ENCODE measurements at regions not wholly inside any gene's neighbourhood (a gene's known extent, or its start where the extent isn't known, plus 50 kb on each side); places are given as distances from the start of the nearest gene placed in this dataset.
"Not testable (repeated sequence)": the region's sequence is repeated elsewhere in the genome, so short reads cannot be mapped to it uniquely, and the experiment has no call there.

DNA sequence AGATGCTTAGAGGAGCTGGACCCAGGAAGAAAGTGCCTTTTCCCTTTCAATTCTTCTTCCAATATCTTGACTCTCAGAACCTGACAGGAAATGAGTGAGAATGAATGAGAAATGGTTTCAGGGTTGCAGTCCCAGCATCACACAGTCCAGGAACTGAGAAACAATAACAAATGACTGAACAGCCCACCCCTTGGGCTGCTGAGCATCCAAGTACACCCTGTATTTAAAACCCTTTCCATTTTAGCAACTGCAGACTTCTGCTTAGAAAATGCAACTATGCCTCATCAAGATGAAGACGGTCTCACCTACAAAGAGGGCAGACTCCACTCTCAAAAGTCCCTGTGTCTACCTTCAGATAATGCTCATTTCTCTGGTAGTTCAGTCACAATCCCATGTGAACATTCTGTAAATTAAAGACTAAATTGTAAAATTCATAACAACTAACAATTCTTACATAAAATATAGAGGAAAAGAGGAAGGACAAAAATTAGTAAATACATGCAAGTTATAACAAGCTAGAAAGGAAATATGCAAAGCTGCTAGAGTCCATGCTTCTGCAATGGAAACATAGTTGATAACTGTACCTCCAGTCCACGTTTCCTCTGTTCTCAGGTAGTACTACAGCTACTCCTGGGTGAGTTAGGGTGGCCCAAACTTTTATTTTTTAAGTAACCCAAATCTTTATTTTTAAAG is 316.5 kb downstream of the ICE1 start (continued):
- TF ChIP-seq, protein P1, sequence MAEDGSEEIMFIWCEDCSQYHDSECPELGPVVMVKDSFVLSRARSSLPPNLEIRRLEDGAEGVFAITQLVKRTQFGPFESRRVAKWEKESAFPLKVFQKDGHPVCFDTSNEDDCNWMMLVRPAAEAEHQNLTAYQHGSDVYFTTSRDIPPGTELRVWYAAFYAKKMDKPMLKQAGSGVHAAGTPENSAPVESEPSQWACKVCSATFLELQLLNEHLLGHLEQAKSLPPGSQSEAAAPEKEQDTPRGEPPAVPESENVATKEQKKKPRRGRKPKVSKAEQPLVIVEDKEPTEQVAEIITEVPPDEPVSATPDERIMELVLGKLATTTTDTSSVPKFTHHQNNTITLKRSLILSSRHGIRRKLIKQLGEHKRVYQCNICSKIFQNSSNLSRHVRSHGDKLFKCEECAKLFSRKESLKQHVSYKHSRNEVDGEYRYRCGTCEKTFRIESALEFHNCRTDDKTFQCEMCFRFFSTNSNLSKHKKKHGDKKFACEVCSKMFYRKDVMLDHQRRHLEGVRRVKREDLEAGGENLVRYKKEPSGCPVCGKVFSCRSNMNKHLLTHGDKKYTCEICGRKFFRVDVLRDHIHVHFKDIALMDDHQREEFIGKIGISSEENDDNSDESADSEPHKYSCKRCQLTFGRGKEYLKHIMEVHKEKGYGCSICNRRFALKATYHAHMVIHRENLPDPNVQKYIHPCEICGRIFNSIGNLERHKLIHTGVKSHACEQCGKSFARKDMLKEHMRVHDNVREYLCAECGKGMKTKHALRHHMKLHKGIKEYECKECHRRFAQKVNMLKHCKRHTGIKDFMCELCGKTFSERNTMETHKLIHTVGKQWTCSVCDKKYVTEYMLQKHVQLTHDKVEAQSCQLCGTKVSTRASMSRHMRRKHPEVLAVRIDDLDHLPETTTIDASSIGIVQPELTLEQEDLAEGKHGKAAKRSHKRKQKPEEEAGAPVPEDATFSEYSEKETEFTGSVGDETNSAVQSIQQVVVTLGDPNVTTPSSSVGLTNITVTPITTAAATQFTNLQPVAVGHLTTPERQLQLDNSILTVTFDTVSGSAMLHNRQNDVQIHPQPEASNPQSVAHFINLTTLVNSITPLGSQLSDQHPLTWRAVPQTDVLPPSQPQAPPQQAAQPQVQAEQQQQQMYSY (CRISPR knock-in tag; IDR thresholded peaks at IDR 0.05) = no peak
- TF ChIP-seq GRHL2 (CRISPR knock-in tag; IDR thresholded peaks at IDR 0.05; ENCODE audit: insufficient replicate concordance, severe bottlenecking) (no peak), CREB1 (CRISPR knock-in tag; IDR thresholded peaks at IDR 0.05) (no peak)

DNA sequence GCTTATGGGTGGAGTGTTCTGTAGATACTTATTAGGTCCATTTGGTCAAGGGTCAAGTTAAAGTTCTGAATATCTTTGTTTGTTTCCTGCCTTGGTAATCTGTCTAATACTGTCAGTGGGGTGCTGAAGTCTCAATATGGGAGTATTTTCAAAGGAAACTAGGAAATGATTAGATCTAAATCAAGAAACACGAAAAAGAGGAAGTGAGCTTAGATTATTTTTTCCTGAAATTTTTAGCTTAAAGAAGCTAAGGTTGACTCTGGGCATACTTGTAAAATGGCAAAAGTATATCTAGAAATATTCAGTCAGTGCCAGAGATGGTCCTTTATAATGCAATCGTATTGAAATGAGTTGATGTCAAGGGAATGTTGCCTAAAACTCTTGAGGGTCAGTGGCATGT is 313.5 kb downstream of the ICE1 start:
- ATAC-seq = no peak
- Mint-ChIP-seq H3K27ac (no peak overlapping the region), H3K4me1 (peaks cover 8% of the 10 kb centered on the region), H3K27me3 (ENCODE audit: low read depth) (no peaks in the 10 kb centered on the region; the same call in 1 of the 2 replicates), H3K9me3 (peaks cover 7% of the 10 kb centered on the region), H3K36me3 (no peaks in the 10 kb centered on the region), H3K4me3 (no peak overlapping the region)
- ChIA-PET CTCF (no interaction called here), POLR2A (no interaction called here)
- TF ChIP-seq GRHL2 (CRISPR knock-in tag; IDR thresholded peaks at IDR 0.05; ENCODE audit: insufficient replicate concordance, severe bottlenecking) (no peak), GABPB1 (CRISPR knock-in tag; IDR thresholded peaks at IDR 0.05) (no peak), ZNF263 (CRISPR knock-in tag; IDR thresholded peaks at IDR 0.05; ENCODE audit: low read depth) (no peak), SOX15 (CRISPR knock-in tag; IDR thresholded peaks at IDR 0.05) (no peak), OVOL2 (CRISPR knock-in tag; IDR thresholded peaks at IDR 0.05; ENCODE audit: borderline replicate concordance) (no peak), FOXK1 (CRISPR knock-in tag; IDR thresholded peaks at IDR 0.05) (no peak), ZNF423 (CRISPR knock-in tag; IDR thresholded peaks at IDR 0.05) (no peak), TP53 (CRISPR knock-in tag; IDR thresholded peaks at IDR 0.05) (no peak), TEAD4 (CRISPR knock-in tag; IDR thresholded peaks at IDR 0.05) (no peak), CREM (CRISPR knock-in tag; IDR thresholded peaks at IDR 0.05) (no peak), ZNF416 (CRISPR knock-in tag; IDR thresholded peaks at IDR 0.05) (no peak), NR2C2 (CRISPR knock-in tag; IDR thresholded peaks at IDR 0.05) (no peak), JUN (CRISPR knock-in tag; IDR thresholded peaks at IDR 0.05) (no peak), ZNF138 (CRISPR knock-in tag; conservative IDR thresholded peaks at IDR 0.05) (no peak)
- TF ChIP-seq, protein P1 (CRISPR knock-in tag; IDR thresholded peaks at IDR 0.05) = no peak
- TF ChIP-seq, protein P2, sequence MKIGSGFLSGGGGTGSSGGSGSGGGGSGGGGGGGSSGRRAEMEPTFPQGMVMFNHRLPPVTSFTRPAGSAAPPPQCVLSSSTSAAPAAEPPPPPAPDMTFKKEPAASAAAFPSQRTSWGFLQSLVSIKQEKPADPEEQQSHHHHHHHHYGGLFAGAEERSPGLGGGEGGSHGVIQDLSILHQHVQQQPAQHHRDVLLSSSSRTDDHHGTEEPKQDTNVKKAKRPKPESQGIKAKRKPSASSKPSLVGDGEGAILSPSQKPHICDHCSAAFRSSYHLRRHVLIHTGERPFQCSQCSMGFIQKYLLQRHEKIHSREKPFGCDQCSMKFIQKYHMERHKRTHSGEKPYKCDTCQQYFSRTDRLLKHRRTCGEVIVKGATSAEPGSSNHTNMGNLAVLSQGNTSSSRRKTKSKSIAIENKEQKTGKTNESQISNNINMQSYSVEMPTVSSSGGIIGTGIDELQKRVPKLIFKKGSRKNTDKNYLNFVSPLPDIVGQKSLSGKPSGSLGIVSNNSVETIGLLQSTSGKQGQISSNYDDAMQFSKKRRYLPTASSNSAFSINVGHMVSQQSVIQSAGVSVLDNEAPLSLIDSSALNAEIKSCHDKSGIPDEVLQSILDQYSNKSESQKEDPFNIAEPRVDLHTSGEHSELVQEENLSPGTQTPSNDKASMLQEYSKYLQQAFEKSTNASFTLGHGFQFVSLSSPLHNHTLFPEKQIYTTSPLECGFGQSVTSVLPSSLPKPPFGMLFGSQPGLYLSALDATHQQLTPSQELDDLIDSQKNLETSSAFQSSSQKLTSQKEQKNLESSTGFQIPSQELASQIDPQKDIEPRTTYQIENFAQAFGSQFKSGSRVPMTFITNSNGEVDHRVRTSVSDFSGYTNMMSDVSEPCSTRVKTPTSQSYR (CRISPR knock-in tag; IDR thresholded peaks at IDR 0.05) = no peak
- TF ChIP-seq, protein P3, sequence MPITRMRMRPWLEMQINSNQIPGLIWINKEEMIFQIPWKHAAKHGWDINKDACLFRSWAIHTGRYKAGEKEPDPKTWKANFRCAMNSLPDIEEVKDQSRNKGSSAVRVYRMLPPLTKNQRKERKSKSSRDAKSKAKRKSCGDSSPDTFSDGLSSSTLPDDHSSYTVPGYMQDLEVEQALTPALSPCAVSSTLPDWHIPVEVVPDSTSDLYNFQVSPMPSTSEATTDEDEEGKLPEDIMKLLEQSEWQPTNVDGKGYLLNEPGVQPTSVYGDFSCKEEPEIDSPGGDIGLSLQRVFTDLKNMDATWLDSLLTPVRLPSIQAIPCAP (CRISPR knock-in tag; IDR thresholded peaks at IDR 0.05) = no peak
- no peak for DNase-seq (ENCODE audit: low spot score)

DNA sequence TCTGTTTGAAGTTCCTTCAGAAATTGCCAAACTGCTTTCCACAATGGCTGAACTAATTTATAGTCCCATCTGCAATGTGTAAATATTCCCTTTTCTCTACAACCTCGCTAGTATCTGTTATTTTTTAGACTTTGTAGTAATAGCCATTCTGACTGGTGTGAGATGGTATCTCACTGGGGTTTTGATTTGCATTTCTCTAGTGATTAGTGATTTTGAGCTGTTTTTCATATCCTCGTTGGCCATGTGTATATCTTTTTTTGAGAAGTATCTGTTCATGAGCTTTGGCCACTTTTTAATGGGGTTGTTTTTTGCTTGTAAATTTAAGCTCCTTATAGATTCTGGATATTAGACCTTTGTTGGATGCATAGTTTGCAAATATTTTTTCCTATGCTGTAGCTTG is 310.6 kb downstream of the ICE1 start:
- H3K27ac Mint-ChIP-seq = not testable (repeated sequence)

More for the DNA sequence above, 310.6 kb downstream of the ICE1 start:
- CTCF ChIA-PET = interaction anchor here (0.6 kb wide), 1 partner anchor 400 kb away, joined by 4 read pairs; no protein-coding TSS in a partner anchor
- H3K27me3 Mint-ChIP-seq (ENCODE audit: low read depth); DNase-seq (ENCODE audit: low spot score); H3K4me3 Mint-ChIP-seq; H3K4me1 Mint-ChIP-seq; POLR2A ChIA-PET; ATAC-seq; H3K36me3 Mint-ChIP-seq; H3K9me3 Mint-ChIP-seq: not testable (repeated sequence)
